CD4-positive, alpha-beta T cell treated with Interleukin-1 beta for 1 hour (primary cell): ENCODE measurements at regions not wholly inside any gene's neighbourhood (a gene's known extent, or its start where the extent isn't known, plus 50 kb on each side); places are given as distances from the start of the nearest gene placed in this dataset.
"Not testable (repeated sequence)": the region's sequence is repeated elsewhere in the genome, so short reads cannot be mapped to it uniquely, and the experiment has no call there.

Experiments
- DNase-seq, 2 donors: peaks; one replicate each; pipeline ENCODE4 v3.0.0-alpha.2; 2020 to 2022

- DNase-seq, result not testable (repeated sequence)
These were observed 1834.2 kb downstream of the FOXD4L5 start for GRCh38 chr9:63450836-63451235.

DNA sequence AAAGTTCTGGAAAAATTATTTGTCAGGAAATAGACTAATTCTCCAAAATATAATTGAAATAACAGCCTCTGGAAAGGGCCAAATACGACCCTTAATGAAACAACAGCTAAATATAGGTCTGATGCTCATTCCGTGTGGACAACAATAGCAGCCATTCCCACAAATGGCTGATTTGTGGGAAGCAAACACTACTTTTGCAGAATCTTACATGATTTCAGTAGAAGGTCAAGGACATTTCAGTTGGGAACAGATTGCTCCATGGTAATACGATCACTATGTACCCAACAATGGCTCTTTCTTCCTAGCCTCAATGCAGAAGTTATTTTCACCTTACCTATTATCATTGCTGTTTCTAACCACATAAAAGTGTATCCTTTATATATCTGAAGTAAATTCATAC, 1859.9 kb downstream of the FOXD4L5 start:
- not testable (repeated sequence) for DNase-seq

GRCh38 chr9:63390897-63391296, 1894.1 kb downstream of the FOXD4L5 start:
- not testable (repeated sequence) for DNase-seq

- DNase-seq, result not testable (repeated sequence)
These were observed 1899.5 kb downstream of the FOXD4L5 start for GRCh38 chr9:63385479-63385878.

DNA sequence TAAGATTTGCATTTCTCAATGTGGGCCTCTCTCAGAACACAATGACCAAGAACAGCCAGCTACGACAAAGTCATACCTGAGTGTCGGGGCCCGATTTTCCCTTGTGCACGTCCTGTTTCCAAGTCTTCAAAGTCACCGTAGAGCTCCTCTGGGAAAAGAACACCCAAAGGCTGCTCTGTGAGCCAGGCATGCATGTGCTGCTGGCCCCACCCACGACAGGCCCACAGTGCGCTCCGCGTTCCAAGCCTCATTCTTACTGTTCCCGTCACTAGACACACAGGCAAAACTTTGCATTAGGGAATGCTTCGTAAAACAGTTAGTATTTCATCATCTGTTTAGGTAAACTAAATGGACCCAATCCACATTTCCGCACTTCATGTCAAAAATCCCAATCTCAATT, 1905.1 kb downstream of the FOXD4L5 start:
- DNase-seq, result not testable (repeated sequence)

GRCh38 chr9:63354219-63354618, 1930.8 kb downstream of the FOXD4L5 start:
- DNase-seq, result not testable (repeated sequence)

DNA sequence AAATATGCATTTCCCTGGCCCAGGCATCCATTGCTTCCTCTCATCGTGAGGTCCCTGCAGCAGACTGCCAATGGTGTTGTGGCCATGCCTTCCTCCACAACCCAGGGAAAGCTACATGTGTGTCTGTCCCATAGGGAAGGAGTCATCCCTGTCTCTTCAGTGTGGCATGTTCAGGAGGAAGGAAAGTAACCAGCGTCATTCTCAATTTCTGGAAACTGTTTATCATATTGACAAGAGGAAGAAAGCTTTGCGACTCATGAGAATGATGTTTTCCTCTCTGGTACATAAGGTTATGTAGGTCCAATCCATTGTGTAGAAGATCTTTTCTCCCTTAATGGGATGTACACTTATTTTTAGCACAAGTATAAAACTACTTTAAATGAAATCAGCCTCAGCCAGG, 1937.7 kb downstream of the FOXD4L5 start:
- not testable (repeated sequence) for DNase-seq

- DNase-seq, result peak in 1 of 2 donors; percentile 49
These were observed 1938.5 kb downstream of the FOXD4L5 start for GRCh38 chr9:63346310-63347048.

GRCh38 chr9:63344408-63344807, 1940.6 kb downstream of the FOXD4L5 start:
- not testable (repeated sequence) for DNase-seq

- DNase-seq, result not testable (repeated sequence)
These were observed 1942.5 kb downstream of the FOXD4L5 start for GRCh38 chr9:63342528-63342927.

GRCh38 chr9:63337899-63338604, 1947.0 kb downstream of the FOXD4L5 start:
- DNase-seq, result not testable (repeated sequence)

GRCh38 chr9:63335286-63335685, 1949.7 kb downstream of the FOXD4L5 start:
- DNase-seq, result not testable (repeated sequence)

GRCh38 chr9:63334187-63334586, 1950.8 kb downstream of the FOXD4L5 start:
- not testable (repeated sequence) for DNase-seq

GRCh38 chr9:63333083-63333482, 1951.9 kb downstream of the FOXD4L5 start:
- not testable (repeated sequence) for DNase-seq

DNA sequence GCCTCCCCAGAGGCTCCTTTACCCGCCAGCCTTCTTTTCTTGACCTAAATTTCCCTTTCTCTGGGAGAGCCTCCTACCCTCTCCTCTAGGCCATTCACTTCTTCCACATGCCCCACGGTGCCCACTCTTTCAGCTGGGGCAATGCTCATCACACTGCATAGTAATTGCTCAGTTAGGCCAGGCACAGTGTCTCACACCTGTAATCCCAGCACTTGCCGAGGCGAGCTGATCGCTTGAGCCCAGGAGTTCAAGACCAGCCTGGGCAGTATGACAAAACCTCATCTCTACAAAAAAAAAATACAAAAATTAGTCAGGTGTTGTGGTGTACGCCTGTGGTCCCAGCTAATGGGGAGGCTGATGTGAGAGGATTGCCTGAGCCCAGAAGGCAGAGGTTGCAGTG, 1956.7 kb downstream of the FOXD4L5 start:
- not testable (repeated sequence) for DNase-seq

GRCh38 chr9:63327211-63327610, 1957.8 kb downstream of the FOXD4L5 start:
- DNase-seq, result not testable (repeated sequence)

DNA sequence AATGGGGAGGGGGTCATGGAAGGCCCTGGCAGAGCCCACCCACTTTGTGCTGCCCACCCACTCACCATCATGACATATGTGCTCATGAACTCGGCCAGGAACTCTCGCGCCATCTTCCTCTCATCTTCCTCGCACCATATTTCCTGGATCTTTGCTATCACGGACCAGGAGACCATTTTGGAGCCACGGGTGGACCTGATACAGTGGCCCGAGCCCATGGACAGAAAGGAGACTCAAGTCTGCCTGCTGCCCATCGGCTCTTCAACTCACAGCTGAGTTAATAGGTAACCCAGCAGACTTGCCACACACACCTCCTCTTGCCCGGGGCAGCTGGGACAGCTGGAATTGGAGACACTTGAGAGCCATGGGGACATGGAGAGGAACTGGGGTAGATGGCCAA, 1958.3 kb downstream of the FOXD4L5 start:
- DNase-seq, result not testable (repeated sequence)

DNA sequence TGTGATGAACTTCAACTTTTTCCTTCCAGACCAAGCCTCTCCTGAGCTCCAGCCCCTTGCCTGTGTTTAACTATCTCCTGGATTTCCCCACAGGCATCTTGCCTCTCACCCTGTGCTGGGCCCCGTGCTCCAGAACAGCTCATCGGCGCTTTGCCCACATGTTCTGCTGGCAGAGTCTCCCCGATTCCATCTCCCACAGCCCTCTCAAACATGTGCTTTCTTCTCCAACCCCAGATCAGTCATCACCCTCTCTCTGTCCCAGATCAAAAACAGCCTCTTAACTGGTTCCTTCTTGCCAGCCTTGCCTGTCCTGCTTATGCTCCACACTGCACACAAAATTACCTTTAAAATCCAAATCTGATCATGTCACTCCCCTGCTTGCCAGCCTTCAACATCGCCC, 1959.3 kb downstream of the FOXD4L5 start:
- not testable (repeated sequence) for DNase-seq

DNA sequence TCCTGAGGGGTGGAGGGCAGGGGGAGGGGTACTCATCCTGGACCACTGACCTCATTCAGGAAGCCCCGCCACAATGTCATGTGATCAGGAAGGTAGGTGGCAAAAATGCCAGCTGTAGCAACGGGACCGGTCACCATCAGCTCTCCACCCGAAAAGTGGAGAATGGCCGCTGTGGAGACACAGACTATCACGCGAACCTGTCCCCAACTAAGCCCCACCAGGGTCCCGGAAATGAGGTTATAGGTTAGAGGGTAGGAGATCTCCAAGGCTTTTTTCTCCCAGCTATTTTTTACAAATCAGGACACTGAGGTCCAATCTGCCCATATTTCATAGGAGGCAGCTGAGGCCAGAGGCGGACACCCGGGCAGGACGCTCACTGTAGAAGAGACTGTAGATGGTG, 1966.9 kb downstream of the FOXD4L5 start:
- DNase-seq, result not testable (repeated sequence)

- not testable (repeated sequence) for DNase-seq
These were observed 1969.6 kb downstream of the FOXD4L5 start for GRCh38 chr9:63315387-63315786.

DNA sequence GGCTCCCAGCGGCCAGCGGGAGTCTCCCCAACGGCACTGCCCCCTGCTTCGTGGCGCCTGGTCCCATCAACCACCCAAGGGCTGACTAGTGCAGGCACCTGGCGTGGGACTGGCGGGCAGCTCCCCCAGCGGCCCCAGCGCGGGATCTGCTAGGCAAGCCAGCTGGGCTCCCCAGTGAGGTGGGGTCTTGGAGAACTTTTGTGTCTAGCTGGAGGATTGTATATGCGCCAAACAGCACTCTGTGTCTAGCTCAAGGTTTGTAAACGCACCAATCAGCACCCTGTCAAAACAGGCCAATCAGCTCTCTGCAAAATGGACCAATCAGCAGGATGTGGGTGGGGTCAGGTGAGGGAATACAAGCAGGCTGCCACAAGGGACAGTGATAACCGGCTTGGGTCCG, 1988.2 kb downstream of the FOXD4L5 start:
- not testable (repeated sequence) for DNase-seq

DNA sequence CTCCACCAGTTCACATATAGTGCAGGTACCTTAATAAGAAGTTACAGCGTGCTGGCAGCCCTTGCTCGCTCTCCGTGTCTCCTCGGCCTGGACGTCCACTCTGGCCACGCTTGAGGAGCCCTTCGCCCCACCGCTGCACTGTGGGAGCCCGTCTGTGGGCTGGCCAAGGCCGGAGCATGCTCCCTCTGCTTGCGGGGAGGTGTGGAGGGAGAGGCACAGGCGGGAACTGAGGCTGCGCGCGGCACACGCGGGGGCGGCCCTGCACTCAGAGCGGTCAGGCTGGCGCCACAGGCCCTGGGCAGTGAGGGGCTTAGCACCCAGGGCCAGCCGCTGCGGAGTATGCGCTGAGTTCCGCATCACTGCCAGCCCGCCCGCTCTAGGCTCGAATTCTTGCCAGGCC, 1988.6 kb downstream of the FOXD4L5 start:
- DNase-seq, result not testable (repeated sequence)

- DNase-seq, result not testable (repeated sequence)
These were observed 1995.0 kb downstream of the FOXD4L5 start for GRCh38 chr9:63289971-63290370.
